Activated CD4-positive, alpha-beta T cell treated with anti-CD3 and anti-CD28 coated beads for 36 hours (primary cell): ENCODE measurements at regions not wholly inside any gene's neighbourhood (a gene's known extent, or its start where the extent isn't known, plus 50 kb on each side); places are given as distances from the start of the nearest gene placed in this dataset.

Source experiments
- ATAC-seq: fragments of 200-7000 bp; cut with Tn5 transposase; one replicate; pipeline ENCODE4 v1.10.0; 2021; ENCODE audit warnings: mild to moderate bottlenecking, moderate library complexity
- CTCF ChIA-PET: fragments of 350-600 bp; sonication (Branson Sonifier 250); formaldehyde crosslinking; loops from one replicate; lab custom pipeline; 2021; ENCODE audit warnings: antibody characterized with exemption; lab: Charles Lee
- POLR2A ChIA-PET: fragments of 350-600 bp; sonication (Branson Sonifier 250); formaldehyde crosslinking; loops from one replicate; lab custom pipeline; 2021; ENCODE audit warnings: antibody characterized with exemption, inconsistent platforms; lab: Charles Lee
- DNase-seq: peaks from one replicate; pipeline ENCODE4 v3.0.0-alpha.2; 2020
- H3K27ac Mint-ChIP-seq: one replicate; pipeline ENCODE4 v1.8.0; 2021; ENCODE audit warnings: mixed read lengths
- H3K27me3 Mint-ChIP-seq: one replicate; pipeline ENCODE4 v1.8.0; 2021; ENCODE audit warnings: mixed read lengths
- H3K36me3 Mint-ChIP-seq: one replicate; pipeline ENCODE4 v1.8.0; 2021; ENCODE audit warnings: low read depth, mixed read lengths
- H3K4me1 Mint-ChIP-seq: one replicate; pipeline ENCODE4 v1.8.0; 2021; ENCODE audit warnings: mixed read lengths
- H3K4me3 Mint-ChIP-seq: one replicate; pipeline ENCODE4 v1.8.0; 2021; ENCODE audit warnings: mild to moderate bottlenecking, moderate library complexity, mixed read lengths
- H3K9me3 Mint-ChIP-seq: one replicate; pipeline ENCODE4 v1.8.0; 2021; ENCODE audit warnings: low read depth, mixed read lengths
- intact Hi-C, 2 experiments: fragments of 100-400 bp; cut with DNase I in 1 of 2; cut with micrococcal nuclease in 1 of 2; formaldehyde crosslinking; loops; one replicate each; pipeline versions ENCODE4 v1.14.2 to v1.15.1; 2022 to 2024; cut with DNase I, micrococcal nuclease

DNA sequence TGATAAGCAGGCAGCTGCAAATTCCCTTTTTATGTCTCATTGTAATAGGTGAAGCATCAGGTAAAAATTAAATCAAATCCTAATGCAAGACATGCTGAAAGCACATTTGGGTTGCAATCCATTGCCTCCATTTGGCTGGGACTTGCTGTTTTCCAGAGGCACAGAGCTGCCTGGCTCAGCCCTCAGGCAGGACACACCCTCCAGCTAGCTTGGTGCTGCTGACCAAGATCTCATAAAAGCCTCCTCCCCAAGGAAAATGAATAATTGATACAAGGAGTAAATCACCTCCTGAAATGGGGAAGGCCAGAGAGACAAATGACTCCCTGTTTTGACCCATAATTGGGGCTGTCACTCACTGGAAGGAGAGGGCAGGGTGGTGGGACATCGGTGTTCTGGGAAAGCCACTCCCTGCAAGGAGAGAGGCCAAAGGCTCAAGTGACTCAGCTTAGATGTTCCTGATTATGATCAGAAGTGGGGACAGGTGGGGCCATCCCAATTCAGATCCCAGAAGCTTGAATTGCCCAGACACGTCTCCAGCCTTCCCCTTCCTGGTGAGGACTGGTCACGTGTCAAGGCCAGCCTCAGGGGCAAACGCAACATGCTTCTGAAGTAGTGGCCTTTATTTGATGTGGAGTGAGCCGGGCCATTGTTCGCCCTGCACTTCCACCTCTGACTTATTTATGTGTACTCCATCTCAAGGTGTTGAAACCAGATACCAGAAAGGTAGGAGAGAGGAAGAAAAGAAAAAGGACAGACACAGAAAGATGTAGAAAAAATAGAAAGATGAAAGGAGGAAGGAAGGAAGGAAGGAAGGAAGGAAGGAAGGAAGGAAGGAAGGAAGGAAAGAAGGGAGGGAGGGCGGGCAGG, 773.7 kb downstream of the BCL11B start:
- Mint-ChIP-seq H3K9me3 (no peaks in the 10 kb centered on the region), H3K27me3 (no peaks in the 10 kb centered on the region), H3K4me3 (no peak overlapping the region), H3K36me3 (no peaks in the 10 kb centered on the region), H3K27ac (no peak overlapping the region), H3K4me1 (peaks cover 20% of the 10 kb centered on the region)
- intact Hi-C loops, result no loop called here
- CTCF ChIA-PET, result interaction anchor here (0.6 kb wide), 1 partner anchor 24 kb away, joined by 3 read pairs; no protein-coding TSS in a partner anchor
- DNase-seq, result no peak
- no peak for ATAC-seq
- POLR2A ChIA-PET, result no interaction called here

DNA sequence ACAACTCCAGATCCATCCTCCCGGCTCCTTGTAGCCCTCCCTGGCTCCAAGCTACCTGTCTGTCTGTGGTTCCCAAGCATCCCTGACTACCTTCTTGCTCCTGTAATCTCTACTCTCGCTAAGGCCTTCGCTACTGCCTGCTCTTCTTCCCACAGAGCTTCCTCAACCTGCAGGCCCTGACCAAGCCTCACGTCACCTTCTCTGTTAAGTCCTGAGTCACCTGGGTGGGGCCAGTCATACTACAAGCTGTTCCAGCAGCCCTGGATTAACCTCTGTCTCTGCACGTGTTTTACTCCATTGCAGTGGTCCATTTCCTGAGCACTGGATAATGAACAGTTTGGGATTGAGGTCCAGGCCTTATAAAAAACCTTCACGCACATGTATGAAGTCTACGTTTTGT, 770.7 kb downstream of the BCL11B start:
- Mint-ChIP-seq H3K4me1 (peaks cover 15% of the 10 kb centered on the region), H3K27ac (no peak overlapping the region), H3K9me3 (no peaks in the 10 kb centered on the region), H3K27me3 (no peaks in the 10 kb centered on the region), H3K4me3 (no peak overlapping the region), H3K36me3 (no peaks in the 10 kb centered on the region)
- no peak for DNase-seq
- CTCF ChIA-PET, result interaction anchor here (0.5 kb wide), 1 partner anchor 243 kb away, joined by 4 read pairs; no protein-coding TSS in a partner anchor
- no peak for ATAC-seq
- POLR2A ChIA-PET, result no interaction called here
- intact Hi-C loops, result no loop called here

DNA sequence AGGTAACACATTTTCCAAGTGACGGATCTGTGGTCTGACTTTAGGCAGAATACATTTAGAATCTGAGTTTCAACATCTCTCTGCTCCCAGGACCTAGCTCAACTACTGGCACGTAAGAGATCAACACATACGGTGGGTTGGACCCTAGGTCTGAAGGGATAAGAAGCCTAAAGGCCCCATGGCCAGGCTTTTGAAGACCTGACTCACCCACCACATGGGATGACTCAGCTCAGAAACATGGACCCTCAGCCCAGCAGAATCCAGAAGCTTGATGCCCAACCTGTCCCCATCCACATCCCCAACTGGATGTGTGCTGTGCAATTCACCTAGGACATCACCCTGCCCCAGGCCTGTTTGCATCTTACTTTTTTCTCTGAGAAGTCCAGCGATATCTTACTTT, 770.2 kb downstream of the BCL11B start:
- H3K4me3 Mint-ChIP-seq, result no peak overlapping the region
- peaks cover 15% of the 10 kb centered on the region for H3K4me1 Mint-ChIP-seq
- no peaks in the 10 kb centered on the region for H3K36me3 Mint-ChIP-seq
- ATAC-seq, result no peak
- no peaks in the 10 kb centered on the region for H3K27me3 Mint-ChIP-seq
- CTCF ChIA-PET, result interaction anchor here (0.5 kb wide), 1 partner anchor 242 kb away, joined by 4 read pairs; no protein-coding TSS in a partner anchor
- no peak overlapping the region for H3K27ac Mint-ChIP-seq
- intact Hi-C loops, result no loop called here
- no peaks in the 10 kb centered on the region for H3K9me3 Mint-ChIP-seq
- POLR2A ChIA-PET, result no interaction called here
- DNase-seq, result no peak

DNA sequence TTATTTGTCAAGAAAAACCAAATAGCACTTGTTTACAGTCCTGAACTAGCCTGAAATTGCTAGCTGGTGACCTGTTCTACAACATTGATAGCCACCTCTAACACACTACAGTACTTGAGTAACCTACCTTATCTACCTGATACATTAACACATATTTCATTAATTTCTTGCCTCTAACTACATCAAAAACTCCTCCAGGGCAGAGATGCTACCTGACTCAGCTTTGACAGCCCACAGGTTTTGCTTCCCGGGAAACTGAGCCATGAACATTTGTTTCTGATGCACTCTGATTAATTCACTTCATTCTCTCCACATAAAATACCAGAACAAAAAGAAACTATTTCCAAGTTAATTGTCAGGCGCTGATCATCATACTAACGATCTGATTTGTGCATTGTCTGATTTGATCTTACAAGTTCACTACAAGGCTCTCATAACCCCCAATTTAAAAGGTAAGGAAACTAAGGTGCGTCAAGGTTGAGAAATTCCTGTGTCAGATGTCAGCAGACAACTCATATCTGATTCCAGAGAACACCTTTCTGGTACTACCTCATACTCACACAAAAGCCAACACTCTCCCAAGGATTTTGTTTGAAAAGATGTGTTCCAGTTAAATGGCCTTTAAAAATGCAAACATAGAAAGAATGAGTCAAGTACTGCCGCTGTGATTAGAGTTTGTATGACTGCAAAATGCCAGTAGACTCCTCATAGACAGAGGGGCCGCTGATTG, 768.7 kb downstream of the BCL11B start:
- Mint-ChIP-seq H3K27me3 (no peaks in the 10 kb centered on the region), H3K9me3 (no peaks in the 10 kb centered on the region), H3K4me3 (no peak overlapping the region), H3K27ac (no peak overlapping the region), H3K36me3 (no peaks in the 10 kb centered on the region), H3K4me1 (peaks cover 15% of the 10 kb centered on the region)
- intact Hi-C loops, result no loop called here
- DNase-seq, result no peak
- ATAC-seq, result no peak
- POLR2A ChIA-PET, result no interaction called here
- CTCF ChIA-PET, result no interaction called here

DNA sequence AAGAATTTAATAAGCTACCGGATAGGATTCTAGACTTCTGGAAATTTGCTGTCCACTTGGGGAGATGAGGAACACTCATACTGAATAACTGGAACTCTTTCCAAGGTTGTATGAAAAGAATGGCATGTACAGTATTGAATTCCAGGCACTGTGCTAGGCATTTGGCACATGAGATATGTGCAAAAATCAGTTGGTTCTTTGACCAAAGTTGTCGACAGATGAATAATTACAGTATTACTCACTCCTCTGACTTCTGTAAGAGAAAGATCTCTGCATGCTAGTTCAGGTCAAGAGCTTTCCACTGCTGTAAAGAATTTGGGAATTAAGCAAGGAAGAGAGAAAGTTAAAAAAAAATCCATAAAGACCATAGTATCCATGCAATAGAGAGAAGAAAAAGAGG, 764.7 kb downstream of the BCL11B start:
- intact Hi-C loops, result no loop called here
- H3K27ac Mint-ChIP-seq, result no peak overlapping the region
- peaks cover 30% of the 10 kb centered on the region for H3K4me1 Mint-ChIP-seq
- DNase-seq (no peak), ATAC-seq (no peak)
- ChIA-PET CTCF (interaction anchor here (1.3 kb wide), 1 partner anchor 371 kb away, joined by 4 read pairs; no protein-coding TSS in a partner anchor), POLR2A (no interaction called here)
- H3K36me3 Mint-ChIP-seq, result no peaks in the 10 kb centered on the region
- no peak overlapping the region for H3K4me3 Mint-ChIP-seq
- H3K27me3 Mint-ChIP-seq, result no peaks in the 10 kb centered on the region
- peaks cover 7% of the 10 kb centered on the region for H3K9me3 Mint-ChIP-seq

DNA sequence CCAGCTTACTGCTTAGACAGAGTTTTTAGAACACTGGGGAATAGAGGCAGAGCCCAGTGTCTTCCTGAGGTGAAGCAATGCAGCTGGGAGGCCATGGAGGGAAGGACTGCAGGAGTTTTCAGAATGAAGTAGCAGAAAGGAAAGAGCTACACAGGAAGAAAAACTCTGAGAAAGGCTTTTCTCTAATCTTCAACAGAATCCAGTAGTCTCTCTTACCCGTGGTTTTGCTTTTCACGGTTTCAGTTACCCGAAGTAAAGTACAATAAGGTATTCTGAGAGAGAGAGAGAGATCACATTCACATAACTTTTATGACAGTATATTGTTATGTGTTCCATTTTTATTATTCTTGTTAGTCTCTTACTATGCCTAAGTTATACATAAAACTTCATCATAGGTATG, 761.6 kb downstream of the BCL11B start:
- ChIA-PET CTCF (no interaction called here), POLR2A (no interaction called here)
- intact Hi-C loops, result no loop called here

DNA sequence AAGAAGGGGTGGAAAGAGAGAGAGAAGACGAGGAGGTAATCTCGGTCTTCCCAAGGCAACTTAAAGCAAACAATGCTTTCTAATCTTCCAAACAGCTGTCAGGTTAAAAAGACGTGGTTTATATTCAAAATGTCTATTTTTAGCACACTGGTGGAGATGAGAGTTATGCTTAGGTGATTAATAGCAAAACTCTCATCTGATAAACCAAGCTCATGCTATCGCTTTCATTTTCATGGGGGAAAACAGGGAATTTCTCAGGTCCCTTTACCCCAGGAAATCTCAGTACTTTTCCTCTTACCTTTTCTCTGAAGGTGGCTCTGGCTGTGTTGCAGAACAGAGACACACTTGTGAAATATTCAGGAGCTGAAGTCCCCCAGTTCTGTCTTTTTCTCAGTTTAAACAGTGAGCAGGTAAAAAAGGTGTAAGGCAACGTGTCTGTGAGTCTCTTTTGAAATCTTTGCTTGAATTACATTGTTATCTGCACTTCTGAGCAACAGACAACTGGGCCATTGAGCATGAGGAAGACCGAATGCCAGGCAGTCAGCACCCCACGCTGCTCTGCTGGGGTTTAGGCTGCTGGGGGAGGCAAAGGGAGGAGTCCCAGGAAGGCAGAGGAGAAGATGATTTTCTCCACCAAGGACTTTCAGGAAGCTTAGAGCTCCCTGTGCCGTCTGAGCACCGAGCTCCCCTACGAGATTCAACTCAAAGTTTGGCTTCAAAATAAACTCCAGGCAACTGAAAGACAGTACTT, 759.3 kb downstream of the BCL11B start:
- DNase-seq (no peak), ATAC-seq (peak; percentile 67)
- ChIA-PET CTCF (interaction anchor here (0.7 kb wide), 1 partner anchor 126 kb away, joined by 3 read pairs; no protein-coding TSS in a partner anchor), POLR2A (interaction anchor here (0.7 kb wide), 1 partner anchor 81 kb away, joined by 3 read pairs; no protein-coding TSS in a partner anchor)
- intact Hi-C loops, result no loop called here
- peaks cover 39% of the 10 kb centered on the region for H3K4me1 Mint-ChIP-seq
- peak overlapping the region; percentile 53 for H3K27ac Mint-ChIP-seq
- no peaks in the 10 kb centered on the region for H3K27me3 Mint-ChIP-seq
- H3K4me3 Mint-ChIP-seq, result peak overlapping the region; percentile 28
- peaks cover 7% of the 10 kb centered on the region for H3K9me3 Mint-ChIP-seq
- no peaks in the 10 kb centered on the region for H3K36me3 Mint-ChIP-seq

More for the DNA sequence above, 761.6 kb downstream of the BCL11B start:
- Mint-ChIP-seq H3K4me3 (no peak overlapping the region), H3K27me3 (no peaks in the 10 kb centered on the region), H3K4me1 (peaks cover 39% of the 10 kb centered on the region), H3K36me3 (no peaks in the 10 kb centered on the region), H3K27ac (no peak overlapping the region), H3K9me3 (peaks cover 7% of the 10 kb centered on the region)
- no peak for ATAC-seq
- no peak for DNase-seq

DNA sequence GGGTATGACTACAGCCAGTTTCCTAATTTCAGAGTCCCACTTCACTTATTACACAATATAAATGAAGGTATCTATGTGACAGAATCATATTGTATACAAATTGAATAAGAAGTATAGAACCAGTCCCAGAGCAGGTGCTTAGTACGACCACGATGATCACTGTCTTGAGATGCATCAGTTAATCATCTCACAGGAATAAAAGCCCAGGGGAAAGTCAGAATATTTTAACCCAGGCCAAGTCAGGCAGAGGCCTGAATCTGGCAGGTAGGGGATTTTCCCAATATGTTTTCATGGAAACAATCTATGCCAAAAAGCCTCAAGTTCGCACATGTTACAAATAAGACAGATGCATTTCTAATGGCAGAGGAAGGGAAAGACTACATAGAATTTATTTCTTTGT, 758.4 kb downstream of the BCL11B start:
- Mint-ChIP-seq H3K4me3 (no peak overlapping the region), H3K27me3 (no peaks in the 10 kb centered on the region), H3K36me3 (no peaks in the 10 kb centered on the region), H3K4me1 (peaks cover 39% of the 10 kb centered on the region), H3K9me3 (peaks cover 7% of the 10 kb centered on the region), H3K27ac (no peak overlapping the region)
- ChIA-PET CTCF (no interaction called here), POLR2A (no interaction called here)
- ATAC-seq, result no peak
- DNase-seq, result no peak
- intact Hi-C loops, result no loop called here

DNA sequence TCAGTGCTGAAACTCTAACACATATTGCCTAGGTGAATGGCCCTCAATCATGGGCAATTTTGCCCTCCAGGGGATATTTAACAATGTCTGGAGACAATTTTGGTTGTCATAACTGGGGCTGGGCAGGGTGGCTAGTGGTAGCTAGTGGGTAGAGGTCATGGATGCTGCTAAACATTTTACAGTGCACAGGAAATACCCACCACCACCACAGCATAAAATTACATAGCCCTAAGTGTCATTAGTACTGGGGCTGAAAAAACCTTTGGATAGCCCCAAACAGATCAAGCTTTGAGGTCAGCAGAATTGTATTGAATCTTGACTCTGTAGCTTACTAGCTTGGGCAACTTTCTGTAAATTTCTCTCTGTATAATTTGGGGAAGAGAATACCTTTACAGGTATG, 758.0 kb downstream of the BCL11B start:
- Mint-ChIP-seq H3K4me3 (no peak overlapping the region), H3K4me1 (peaks cover 39% of the 10 kb centered on the region), H3K27ac (no peak overlapping the region), H3K9me3 (peaks cover 7% of the 10 kb centered on the region), H3K36me3 (no peaks in the 10 kb centered on the region), H3K27me3 (no peaks in the 10 kb centered on the region)
- CTCF ChIA-PET, result no interaction called here
- POLR2A ChIA-PET, result no interaction called here
- ATAC-seq (no peak), DNase-seq (no peak)
- intact Hi-C loops, result no loop called here

DNA sequence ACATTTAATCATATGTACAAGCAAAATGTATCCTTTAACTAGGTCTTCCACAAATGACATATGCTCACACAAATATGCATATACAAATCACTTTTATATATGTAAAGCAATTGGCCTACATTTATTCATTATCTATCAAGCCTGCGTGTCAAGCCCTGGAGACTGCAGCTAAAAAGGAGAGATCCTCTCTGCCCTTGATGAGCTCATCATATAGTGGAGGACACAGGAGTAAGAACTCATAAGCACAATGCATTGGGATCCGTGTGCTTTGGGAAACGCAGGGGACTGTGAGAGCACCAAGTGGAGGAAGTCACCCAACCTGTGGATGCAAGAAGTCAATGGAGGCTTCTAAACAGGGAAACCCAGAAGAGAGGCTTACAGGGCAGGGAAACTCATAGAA, 735.7 kb downstream of the BCL11B start:
- H3K4me3 Mint-ChIP-seq, result no peak overlapping the region
- H3K9me3 Mint-ChIP-seq, result no peaks in the 10 kb centered on the region
- ChIA-PET CTCF (no interaction called here), POLR2A (no interaction called here)
- no peak for ATAC-seq
- intact Hi-C loops, result no loop called here
- H3K27me3 Mint-ChIP-seq, result no peaks in the 10 kb centered on the region
- H3K36me3 Mint-ChIP-seq, result no peaks in the 10 kb centered on the region
- peaks cover 12% of the 10 kb centered on the region for H3K4me1 Mint-ChIP-seq
- no peak overlapping the region for H3K27ac Mint-ChIP-seq
- no peak for DNase-seq

DNA sequence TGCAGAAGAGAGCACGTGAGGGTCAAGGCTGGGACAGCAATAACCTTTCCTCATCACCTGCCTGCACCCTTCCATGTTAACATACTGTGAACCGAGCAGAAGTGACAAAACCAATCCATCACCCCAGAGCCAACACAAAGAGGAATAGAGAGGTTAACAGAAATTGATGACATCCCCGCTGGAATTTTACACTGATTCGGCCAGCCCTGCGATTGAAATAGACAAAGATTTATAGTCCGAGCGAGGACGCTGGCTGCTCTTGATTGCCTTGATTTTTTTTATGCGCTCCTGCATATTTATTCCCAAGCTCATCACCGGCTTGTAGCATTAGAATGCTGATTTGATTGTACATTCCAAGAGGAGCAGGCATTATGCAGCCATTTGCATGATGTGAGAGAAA, 729.7 kb downstream of the BCL11B start:
- ChIA-PET CTCF (interaction anchor here (0.6 to 0.9 kb wide), 2 partner anchors 36 to 777 kb away, joined by 3 to 8 read pairs; no protein-coding TSS in a partner anchor), POLR2A (interaction anchor here (0.7 kb wide), 1 partner anchor 331 kb away, joined by 3 read pairs; no protein-coding TSS in a partner anchor)
- Mint-ChIP-seq H3K27ac (no peak overlapping the region), H3K4me3 (no peak overlapping the region), H3K27me3 (no peaks in the 10 kb centered on the region), H3K36me3 (no peaks in the 10 kb centered on the region), H3K9me3 (no peaks in the 10 kb centered on the region), H3K4me1 (peaks cover 7% of the 10 kb centered on the region)
- ATAC-seq, result no peak
- no peak for DNase-seq
- intact Hi-C loops, result no loop called here
